GM19438 (cell line): ENCODE measurements at regions not wholly inside any gene's neighbourhood (a gene's known extent, or its start where the extent isn't known, plus 50 kb on each side); places are given as distances from the start of the nearest gene placed in this dataset.

Experiments used
- ATAC-seq: cut with Tn5 transposase; IDR thresholded peaks from one replicate; pipeline ENCODE4 v1.9.1; 2021; ENCODE audit warnings: low read depth; ENCODE audit not compliant: unreplicated experiment

GRCh38 chr18:78531637-78532036 lies 448.0 kb upstream of the SALL3 start:
- no peak for ATAC-seq

- no peak for ATAC-seq
Measured at GRCh38 chr18:78538669-78539440, 440.8 kb upstream of the SALL3 start.

DNA sequence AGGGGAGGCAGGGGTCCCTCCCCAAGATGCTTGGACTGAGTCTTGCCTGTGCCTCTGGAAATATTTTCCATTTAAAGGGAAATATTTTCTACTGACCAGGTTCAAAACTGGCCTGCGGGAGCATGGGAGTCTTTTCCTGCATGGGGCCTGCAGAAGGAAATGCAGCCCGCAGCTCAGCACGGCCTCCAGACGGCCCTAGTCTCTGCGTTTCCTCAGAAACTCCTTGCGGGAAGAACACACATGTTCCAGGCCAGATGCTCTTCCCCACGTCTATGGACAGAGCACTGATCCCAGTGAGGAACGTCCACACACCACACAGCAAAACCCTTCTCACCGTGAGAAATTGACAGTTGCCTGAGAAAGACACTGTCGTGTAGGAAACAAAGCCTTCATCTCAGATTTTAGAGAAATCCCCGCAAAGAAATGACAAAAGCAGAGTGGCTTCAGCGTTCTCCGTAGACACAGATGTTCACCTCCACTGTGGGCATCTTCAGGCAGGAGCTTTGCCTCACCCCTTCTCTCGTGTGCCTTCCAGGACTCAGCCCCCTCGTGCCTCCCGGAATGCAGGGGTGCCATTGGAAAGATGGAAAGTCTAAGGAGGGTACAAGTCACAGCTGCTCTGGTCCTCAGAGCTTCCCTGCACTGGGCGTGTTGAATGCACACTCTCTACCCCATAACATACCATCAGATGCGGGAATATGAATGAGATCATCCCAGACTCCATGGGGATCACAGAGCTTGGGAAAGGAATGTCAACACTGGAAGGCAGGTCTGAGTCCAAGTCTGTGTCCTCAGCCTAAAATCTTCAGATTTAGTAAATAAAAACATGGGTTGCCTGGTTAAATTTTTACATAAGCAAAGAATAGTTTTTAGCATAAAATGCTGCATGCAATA lies 438.7 kb upstream of the SALL3 start:
- no peak for ATAC-seq

GRCh38 chr18:78542204-78542603 lies 437.4 kb upstream of the SALL3 start:
- no peak for ATAC-seq

DNA sequence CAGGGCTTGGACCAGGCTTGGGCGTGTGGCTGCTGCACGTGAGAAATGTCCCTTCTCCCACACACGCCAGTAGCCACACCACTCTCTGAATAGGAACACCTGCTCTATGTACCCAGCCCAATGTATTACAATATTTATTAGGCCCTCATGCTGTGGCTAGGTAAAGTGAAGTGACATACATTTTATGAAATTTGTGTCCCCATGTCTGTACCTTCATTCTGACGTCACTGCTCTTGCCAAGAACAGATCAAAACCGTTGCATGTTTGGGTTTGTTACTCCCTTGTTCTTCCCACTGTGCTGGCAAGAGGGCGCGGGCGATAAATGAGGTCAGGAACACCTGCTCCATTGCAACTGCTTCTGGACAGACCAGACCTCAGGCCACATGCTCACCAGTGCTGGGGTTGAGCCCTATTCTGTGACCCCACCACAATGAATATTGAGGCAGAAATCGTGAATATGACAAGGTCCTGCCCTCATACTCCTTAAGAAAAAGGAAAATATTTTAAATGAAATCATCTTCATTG lies 436.4 kb upstream of the SALL3 start:
- no peak for ATAC-seq

DNA sequence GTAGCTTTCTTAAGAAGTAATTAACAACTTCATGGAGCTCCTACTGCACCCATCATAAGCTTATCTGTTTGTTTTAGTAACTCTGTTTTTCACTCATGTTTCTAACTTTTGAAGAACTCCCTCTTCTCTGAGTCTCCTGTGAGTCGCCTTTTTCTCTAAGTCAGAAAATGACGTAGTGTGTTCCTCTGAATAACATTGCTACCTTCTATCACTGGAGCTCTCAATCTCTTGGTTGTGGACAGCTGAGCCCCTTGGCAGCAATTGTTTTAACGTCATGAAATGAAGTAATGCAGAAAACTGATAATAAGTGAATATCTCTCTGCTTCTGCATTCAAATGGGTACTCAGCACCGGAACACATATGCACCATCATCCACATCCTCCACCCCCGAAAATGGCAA lies 433.3 kb upstream of the SALL3 start:
- ATAC-seq = no peak

- no peak for ATAC-seq
Measured at GRCh38 chr18:78547817-78548216, 431.8 kb upstream of the SALL3 start.

GRCh38 chr18:78548261-78549058 lies 431.2 kb upstream of the SALL3 start:
- no peak for ATAC-seq

DNA sequence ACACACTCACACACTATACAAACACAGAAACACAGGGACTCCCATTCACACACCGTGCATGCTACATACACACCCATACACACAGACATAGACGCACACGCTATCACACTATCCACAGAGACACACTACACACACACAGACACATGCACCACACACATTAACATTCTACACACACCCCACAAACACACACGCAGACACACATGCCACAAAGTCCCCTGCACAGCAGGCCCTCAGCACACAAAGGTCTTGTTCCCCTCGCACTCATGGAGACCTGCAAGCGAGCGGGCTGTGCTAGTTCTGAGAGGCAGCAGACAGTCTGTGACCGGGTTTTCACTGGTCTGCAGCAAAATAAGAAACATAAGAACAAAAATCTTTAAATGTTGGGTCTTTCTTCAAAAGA lies 429.6 kb upstream of the SALL3 start:
- ATAC-seq = no peak

- no peak for ATAC-seq
Measured at GRCh38 chr18:78554944-78555608, 424.5 kb upstream of the SALL3 start.

DNA sequence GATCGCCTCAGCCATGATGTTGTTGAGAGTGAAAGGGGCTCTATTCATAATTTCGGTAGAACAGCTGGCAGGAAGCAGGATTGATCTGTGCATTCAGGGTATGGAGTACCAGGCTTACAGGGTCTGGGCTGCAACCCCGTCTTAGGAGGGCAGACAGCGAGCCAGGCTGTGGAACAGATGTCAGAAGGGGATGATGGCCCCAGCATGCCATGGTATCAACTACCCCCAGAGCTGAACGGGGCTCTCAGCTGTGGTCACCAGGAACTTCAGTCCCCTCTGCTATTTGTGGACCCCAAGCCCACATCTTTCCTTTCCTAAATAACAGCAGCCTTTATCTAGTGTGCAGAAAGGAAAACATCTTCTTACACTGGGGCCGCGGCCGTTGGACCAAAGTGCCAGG lies 422.2 kb upstream of the SALL3 start:
- no peak for ATAC-seq

DNA sequence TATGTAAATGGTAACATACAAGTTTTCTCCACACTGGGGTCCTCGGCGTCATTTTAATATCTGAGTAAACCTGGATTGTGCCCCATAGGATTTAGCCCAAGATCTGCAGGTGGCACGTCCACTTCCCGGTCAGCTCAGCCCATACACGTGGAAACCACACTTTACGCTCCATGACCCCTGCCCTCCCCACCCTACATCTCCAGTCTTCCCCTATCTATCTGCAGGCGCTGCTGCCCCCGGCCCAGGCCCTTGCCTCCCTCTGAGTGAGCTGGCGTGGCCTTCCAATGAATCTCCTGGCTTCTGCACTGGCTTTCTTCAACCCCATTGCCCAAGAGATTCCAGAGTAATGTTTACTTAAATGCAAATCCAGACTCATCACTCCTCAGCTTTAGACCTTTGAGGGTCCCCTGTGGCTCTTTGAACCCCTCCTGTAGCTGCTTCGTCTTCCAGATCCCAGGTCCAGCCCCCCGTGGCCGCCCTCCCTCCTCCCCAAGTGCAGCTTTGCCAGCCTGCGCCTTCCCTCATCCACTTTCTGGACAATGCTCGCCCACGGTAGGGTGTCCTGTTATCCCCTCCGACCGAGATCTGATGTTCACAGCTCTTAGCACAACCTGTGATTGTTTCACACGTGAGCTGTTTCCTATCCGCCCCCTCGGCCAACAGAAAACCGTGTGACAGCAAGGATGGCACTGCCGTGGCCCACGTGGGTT lies 421.4 kb upstream of the SALL3 start:
- no peak for ATAC-seq

DNA sequence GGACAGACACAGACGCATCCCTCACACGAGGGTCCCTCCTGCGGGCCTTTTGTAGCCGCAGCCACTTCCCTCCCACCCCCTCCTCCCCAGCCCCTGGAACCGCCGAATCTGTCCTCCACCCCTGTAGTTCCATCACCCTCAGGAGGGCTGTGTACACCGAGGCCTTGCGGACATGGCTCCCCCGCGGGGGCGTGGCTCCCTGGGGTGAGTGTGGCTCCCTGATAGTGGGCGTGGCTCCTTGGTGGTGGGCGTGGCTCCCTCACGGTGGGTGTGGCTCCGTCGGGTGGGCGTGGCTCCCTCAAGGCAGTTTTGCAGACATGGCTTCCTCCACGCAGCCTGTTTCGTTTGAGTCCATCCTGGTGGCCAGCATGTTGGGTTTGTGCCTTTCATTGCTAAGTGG lies 420.7 kb upstream of the SALL3 start:
- no peak for ATAC-seq

GRCh38 chr18:78559584-78559983 lies 420.0 kb upstream of the SALL3 start:
- ATAC-seq = no peak

DNA sequence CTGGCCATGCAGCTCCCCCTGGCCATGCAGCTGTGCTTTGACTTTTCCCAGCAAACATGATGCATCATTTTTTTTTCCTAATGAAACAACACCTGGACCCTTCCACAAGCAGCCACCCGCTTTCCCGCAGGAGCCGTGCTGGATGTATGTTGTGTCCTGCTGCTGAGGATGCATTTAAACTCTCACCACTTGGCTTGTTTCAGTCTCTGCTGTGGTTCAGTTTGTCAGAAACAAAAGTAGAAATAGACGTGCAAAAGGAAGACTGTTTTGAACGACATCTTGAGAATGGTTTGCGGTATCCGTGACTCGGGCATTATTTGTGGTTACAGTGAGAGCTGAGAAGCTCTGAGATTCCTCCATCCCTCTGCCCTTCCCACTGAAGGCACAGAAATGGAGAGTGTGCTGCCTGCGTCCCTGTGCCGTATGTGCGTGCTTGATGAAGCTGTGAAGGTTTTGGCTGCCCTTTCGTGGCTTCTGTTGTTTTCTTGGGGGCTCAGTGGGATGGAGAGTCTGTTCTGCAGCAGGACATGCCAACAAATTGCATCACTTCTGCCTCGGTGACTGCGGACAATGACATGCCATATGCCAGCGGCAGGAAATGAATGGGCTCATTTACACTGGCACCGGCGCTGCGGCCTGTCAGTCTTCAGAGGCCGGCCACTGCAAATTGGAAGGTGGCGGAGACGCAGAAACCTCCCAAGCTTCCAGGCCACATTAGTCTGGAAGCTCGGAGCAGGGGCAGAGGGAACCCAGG lies 417.7 kb upstream of the SALL3 start:
- ATAC-seq = no peak

DNA sequence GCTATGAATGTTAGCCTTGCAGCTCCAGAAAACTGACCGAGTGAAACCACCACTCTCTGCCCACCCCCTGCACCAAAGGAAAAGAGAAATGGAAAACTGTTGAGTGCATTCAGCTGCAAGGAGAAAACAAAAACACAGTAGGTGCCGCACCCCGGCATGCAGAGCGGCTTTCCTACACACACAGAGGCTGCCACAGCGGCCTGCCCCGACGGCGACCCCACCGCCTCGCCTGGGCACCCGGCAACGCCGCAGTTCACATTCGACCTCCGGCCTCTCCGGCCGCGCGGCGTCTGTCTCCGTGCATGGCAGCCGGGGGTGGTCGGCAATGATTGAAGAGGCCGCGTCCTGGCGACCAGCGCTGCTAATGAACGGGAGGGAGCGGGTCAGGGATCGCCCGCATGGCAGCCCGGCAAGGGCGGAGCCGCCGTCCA lies 417.1 kb upstream of the SALL3 start:
- no peak for ATAC-seq

GRCh38 chr18:78563110-78563509 lies 416.5 kb upstream of the SALL3 start:
- ATAC-seq = no peak

- no peak for ATAC-seq
Measured at GRCh38 chr18:78564030-78564429, 415.6 kb upstream of the SALL3 start.

DNA sequence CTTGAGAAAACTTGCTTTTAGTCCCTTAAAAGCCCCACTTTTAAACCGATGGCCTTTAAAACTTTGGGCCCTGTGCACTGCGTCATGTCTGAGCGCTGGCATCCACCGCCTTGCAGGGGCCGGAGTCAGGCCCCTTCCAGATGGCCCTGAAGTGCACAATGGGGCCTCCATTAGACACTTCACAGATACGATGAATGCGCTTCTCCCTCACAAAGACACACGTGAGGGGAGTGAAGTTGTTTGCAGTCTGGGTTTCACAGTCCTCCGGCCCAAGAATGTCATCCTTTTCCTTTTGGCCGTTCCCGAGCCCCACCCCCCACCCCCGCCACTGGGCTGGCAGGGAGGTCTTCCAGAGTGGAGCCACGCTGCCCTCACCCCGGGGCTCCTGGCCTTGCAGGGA lies 415.1 kb upstream of the SALL3 start:
- no peak for ATAC-seq
